SK-N-SH (cell line): ENCODE measurements at regions not wholly inside any gene's neighbourhood (a gene's known extent, or its start where the extent isn't known, plus 50 kb on each side); places are given as distances from the start of the nearest gene placed in this dataset.

ENCODE experiments used
- EP300 ChIP-seq, 2 experiments: IDR thresholded peaks; 2 replicates each; pipeline versions ENCODE4 v1.4.0 to v1.6.1; 2012; ENCODE audit warnings: borderline replicate concordance in 1 of 2, low read depth in 1 of 2, low read length in 1 of 2
- EZH2phosphoT487 ChIP-seq: fragments of 200-600 bp; sonication (generic); IDR thresholded peaks from 2 replicates; pipeline ENCODE4 v1.6.1; 2017; ENCODE audit warnings: low read depth, mixed run types, mild to moderate bottlenecking, antibody characterized with exemption, moderate library complexity, borderline replicate concordance
- FOXM1 ChIP-seq: IDR thresholded peaks from 2 replicates; pipeline ENCODE4 v1.4.0; 2012; ENCODE audit warnings: low read depth, mild to moderate bottlenecking
- JUND ChIP-seq: IDR thresholded peaks from 2 replicates; pipeline ENCODE4 v1.4.0; 2012
- POLR2AphosphoS5 ChIP-seq: IDR thresholded peaks from 2 replicates; pipeline ENCODE4 v1.6.1; 2012; ENCODE audit warnings: low read depth, low read length
- RCOR1 ChIP-seq: fragments of 150-350 bp; IDR thresholded peaks from 2 replicates; pipeline ENCODE4 v1.6.1; 2017; ENCODE audit warnings: antibody characterized with exemption, low read length
- SIN3A ChIP-seq: IDR thresholded peaks from 2 replicates; pipeline ENCODE4 v1.6.1; 2012; ENCODE audit warnings: low read depth, mild to moderate bottlenecking, low read length, moderate library complexity, borderline replicate concordance
- TCF12 ChIP-seq: IDR thresholded peaks from 2 replicates; pipeline ENCODE4 v1.4.0; 2012
- YY1 ChIP-seq: IDR thresholded peaks from 2 replicates; pipeline ENCODE4 v1.4.0; 2012; ENCODE audit warnings: low read depth, mild to moderate bottlenecking
- TF ChIP-seq, protein P1 (sequence below): fragments of 200-600 bp; sonication (generic); IDR thresholded peaks from 2 replicates; pipeline ENCODE4 v1.6.1; 2017; ENCODE audit warnings: antibody characterized with exemption, mild to moderate bottlenecking, moderate library complexity
- TF ChIP-seq, protein P2 (sequence below): fragments of 150-350 bp; IDR thresholded peaks from 2 replicates; pipeline ENCODE4 v1.6.1; 2016; ENCODE audit warnings: mild to moderate bottlenecking, low read depth, low read length
- TF ChIP-seq, protein P3 (sequence below): IDR thresholded peaks from 2 replicates; pipeline ENCODE4 v1.4.0; 2012; ENCODE audit warnings: low read depth

DNA sequence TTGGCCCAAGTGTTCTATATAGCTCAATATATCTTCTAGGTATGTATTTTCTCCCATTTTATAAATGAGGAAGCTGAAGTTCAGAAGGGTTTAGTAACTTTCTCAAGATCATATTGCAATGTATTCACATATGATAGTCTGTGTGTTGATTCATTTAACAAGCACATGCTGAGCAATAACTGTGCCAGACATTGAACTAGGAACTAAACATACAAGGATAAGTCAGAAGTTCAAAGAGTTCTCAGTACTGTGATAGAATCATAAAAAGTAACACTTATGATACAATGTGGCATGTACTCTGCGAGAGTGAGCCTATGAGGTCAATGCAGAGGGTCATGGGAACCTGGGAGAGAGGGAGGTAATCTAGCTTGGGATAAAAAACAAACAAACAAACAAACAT lies 1082.2 kb upstream of the TENM4 start:
- TF ChIP-seq, protein P1, sequence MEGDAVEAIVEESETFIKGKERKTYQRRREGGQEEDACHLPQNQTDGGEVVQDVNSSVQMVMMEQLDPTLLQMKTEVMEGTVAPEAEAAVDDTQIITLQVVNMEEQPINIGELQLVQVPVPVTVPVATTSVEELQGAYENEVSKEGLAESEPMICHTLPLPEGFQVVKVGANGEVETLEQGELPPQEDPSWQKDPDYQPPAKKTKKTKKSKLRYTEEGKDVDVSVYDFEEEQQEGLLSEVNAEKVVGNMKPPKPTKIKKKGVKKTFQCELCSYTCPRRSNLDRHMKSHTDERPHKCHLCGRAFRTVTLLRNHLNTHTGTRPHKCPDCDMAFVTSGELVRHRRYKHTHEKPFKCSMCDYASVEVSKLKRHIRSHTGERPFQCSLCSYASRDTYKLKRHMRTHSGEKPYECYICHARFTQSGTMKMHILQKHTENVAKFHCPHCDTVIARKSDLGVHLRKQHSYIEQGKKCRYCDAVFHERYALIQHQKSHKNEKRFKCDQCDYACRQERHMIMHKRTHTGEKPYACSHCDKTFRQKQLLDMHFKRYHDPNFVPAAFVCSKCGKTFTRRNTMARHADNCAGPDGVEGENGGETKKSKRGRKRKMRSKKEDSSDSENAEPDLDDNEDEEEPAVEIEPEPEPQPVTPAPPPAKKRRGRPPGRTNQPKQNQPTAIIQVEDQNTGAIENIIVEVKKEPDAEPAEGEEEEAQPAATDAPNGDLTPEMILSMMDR: no peak
- TF ChIP-seq EZH2phosphoT487: no peak
- TF ChIP-seq FOXM1: no peak
- TF ChIP-seq EP300 (IDR thresholded peaks at IDR 0.05; ENCODE audit: borderline replicate concordance in 1 of 2, low read depth in 1 of 2, low read length in 1 of 2): no peak
- TF ChIP-seq SIN3A: no peak
- no peak for TF ChIP-seq YY1
- no peak for TF ChIP-seq JUND
- TF ChIP-seq TCF12: no peak
- TF ChIP-seq, protein P2, sequence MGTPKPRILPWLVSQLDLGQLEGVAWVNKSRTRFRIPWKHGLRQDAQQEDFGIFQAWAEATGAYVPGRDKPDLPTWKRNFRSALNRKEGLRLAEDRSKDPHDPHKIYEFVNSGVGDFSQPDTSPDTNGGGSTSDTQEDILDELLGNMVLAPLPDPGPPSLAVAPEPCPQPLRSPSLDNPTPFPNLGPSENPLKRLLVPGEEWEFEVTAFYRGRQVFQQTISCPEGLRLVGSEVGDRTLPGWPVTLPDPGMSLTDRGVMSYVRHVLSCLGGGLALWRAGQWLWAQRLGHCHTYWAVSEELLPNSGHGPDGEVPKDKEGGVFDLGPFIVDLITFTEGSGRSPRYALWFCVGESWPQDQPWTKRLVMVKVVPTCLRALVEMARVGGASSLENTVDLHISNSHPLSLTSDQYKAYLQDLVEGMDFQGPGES: no peak
- TF ChIP-seq, protein P3, sequence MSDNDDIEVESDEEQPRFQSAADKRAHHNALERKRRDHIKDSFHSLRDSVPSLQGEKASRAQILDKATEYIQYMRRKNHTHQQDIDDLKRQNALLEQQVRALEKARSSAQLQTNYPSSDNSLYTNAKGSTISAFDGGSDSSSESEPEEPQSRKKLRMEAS: no peak
- TF ChIP-seq POLR2AphosphoS5: no peak
- no peak for TF ChIP-seq RCOR1
